K562 (cell line): ENCODE measurements at regions not wholly inside any gene's neighbourhood (a gene's known extent, or its start where the extent isn't known, plus 50 kb on each side); places are given as distances from the start of the nearest gene placed in this dataset.

Experiments used
- CEBPB ChIP-seq: fragments of 450-650 bp; IDR thresholded peaks from 2 replicates; pipeline ENCODE4 v1.6.1; 2016; ENCODE audit warnings: missing genetic modification characterization, missing compliant biosample characterization
- CHD2 ChIP-seq: IDR thresholded peaks from 2 replicates; pipeline ENCODE4 v1.6.1; 2011; ENCODE audit warnings: low read depth, low read length
- CHD7 ChIP-seq: fragments of 200-600 bp; sonication (generic); IDR thresholded peaks from one replicate; pipeline ENCODE4 v1.6.1; 2012; ENCODE audit warnings: mild to moderate bottlenecking, low read depth, low read length, inconsistent platforms
- CTCF ChIP-seq, 3 experiments: IDR thresholded peaks in 2 of 3; conservative IDR thresholded peaks in 1 of 3; 2 replicates each; pipeline ENCODE4 v1.5.1; 2011 to 2012; ENCODE audit warnings: low read length in 3 of 3, mild to moderate bottlenecking in 3 of 3, control low read depth in 2 of 3, improper control_type of control experiment in 1 of 3, inconsistent platforms in 1 of 3, low read depth in 1 of 3, mixed read lengths in 1 of 3, moderate library complexity in 1 of 3; ENCODE audit not compliant: insufficient read depth in 2 of 3
- E2F6 ChIP-seq, 2 experiments: IDR thresholded peaks; 2 replicates each; pipeline ENCODE4 v1.6.1; 2011; ENCODE audit warnings: borderline replicate concordance in 1 of 2, control low read depth in 1 of 2, low read depth in 1 of 2, low read length in 1 of 2, mild to moderate bottlenecking in 1 of 2, mixed read lengths in 1 of 2, moderate library complexity in 1 of 2; ENCODE audit not compliant: insufficient read depth in 1 of 2, insufficient read length in 1 of 2, poor library complexity in 1 of 2, severe bottlenecking in 1 of 2; ENCODE audit errors: extremely low read depth in 1 of 2
- ESRRB ChIP-seq: fragments of 250-450 bp; sonication (Bioruptor Pico); IDR thresholded peaks from 2 replicates; pipeline ENCODE4 v1.5.0; 2020; ENCODE audit warnings: mild to moderate bottlenecking, moderate library complexity, borderline replicate concordance
- PBX2 ChIP-seq, 2 experiments: IDR thresholded peaks in 1 of 2; conservative IDR thresholded peaks in 1 of 2; 2 replicates each; pipeline ENCODE4 v1.6.1; 2016; ENCODE audit warnings: low read depth in 2 of 2, mild to moderate bottlenecking in 1 of 2, missing compliant biosample characterization in 1 of 2, missing genetic modification characterization in 1 of 2, moderate library complexity in 1 of 2
- POLR2A ChIP-seq: fragments of 450-650 bp; conservative IDR thresholded peaks from 2 replicates; pipeline ENCODE4 v1.6.1; 2016
- USF2 ChIP-seq: sonication (generic); formaldehyde crosslinking; IDR thresholded peaks from 2 replicates; pipeline ENCODE4 v1.5.0; 2020; ENCODE audit warnings: missing genetic modification reagents
- ZFPM2 ChIP-seq: fragments of 250-450 bp; sonication (Bioruptor Pico); IDR thresholded peaks from 2 replicates; pipeline ENCODE4 v1.5.1; 2022; ENCODE audit warnings: mild to moderate bottlenecking
- ZFX ChIP-seq: sonication (generic); formaldehyde crosslinking; IDR thresholded peaks from 2 replicates; pipeline ENCODE4 v1.8.0; 2022; ENCODE audit warnings: mild to moderate bottlenecking, missing genetic modification reagents, moderate library complexity
- ZKSCAN8 ChIP-seq: fragments of 200-800 bp; sonication (Bioruptor generic); IDR thresholded peaks from 2 replicates; pipeline ENCODE4 v1.6.1; 2016; ENCODE audit warnings: missing genetic modification characterization, missing compliant biosample characterization
- ZNF143 ChIP-seq: sonication (generic); formaldehyde crosslinking; IDR thresholded peaks from 2 replicates; pipeline ENCODE4 v1.9.0; 2022; ENCODE audit warnings: mild to moderate bottlenecking, missing genetic modification reagents
- ZNF766 ChIP-seq: fragments of 200-800 bp; sonication (Bioruptor generic); conservative IDR thresholded peaks from 2 replicates; pipeline ENCODE4 v1.6.1; 2016; ENCODE audit warnings: missing genetic modification characterization, missing compliant biosample characterization

- TF ChIP-seq ESRRB (CRISPR knock-in tag) (no peak), ZFX (CRISPR knock-in tag) (no peak), CTCF (IDR thresholded peaks at IDR 0.05 in 2 of 3, conservative IDR thresholded peaks at IDR 0.05 in 1 of 3; ENCODE audit: insufficient read depth in 2 of 3, low read depth in 1 of 3, low read length in 3 of 3) (no peak), CHD2 (no peak), CHD7 (no peak), POLR2A (no peak), CEBPB (tag) (no peak), E2F6 (IDR thresholded peaks at IDR 0.05; ENCODE audit: borderline replicate concordance in 1 of 2, extremely low read depth in 1 of 2, insufficient read depth in 1 of 2, insufficient read length in 1 of 2, low read depth in 1 of 2, low read length in 1 of 2, poor library complexity in 1 of 2, severe bottlenecking in 1 of 2) (no peak), USF2 (no peak), ZNF766 (CRISPR knock-in tag) (no peak), PBX2 (CRISPR knock-in tag; IDR thresholded peaks at IDR 0.05; ENCODE audit: low read depth) (no peak), PBX2 (tag; conservative IDR thresholded peaks at IDR 0.05; ENCODE audit: low read depth) (no peak), ZNF143 (no peak), ZFPM2 (CRISPR knock-in tag) (no peak), ZKSCAN8 (CRISPR knock-in tag) (no peak)
Observed at GRCh38 chr13:58792854-58793253, 1161.3 kb downstream of the PCDH17 start.
